RWPE1 (cell line): ENCODE measurements at regions not wholly inside any gene's neighbourhood (a gene's known extent, or its start where the extent isn't known, plus 50 kb on each side); places are given as distances from the start of the nearest gene placed in this dataset.

Experiments
- CTCF ChIA-PET: fragments of 350-600 bp; sonication (Branson Sonifier 250); formaldehyde crosslinking; extraction: SDS; loops from one replicate; lab custom pipeline; 2021; lab: Yijun Ruan, JAX
- POLR2A ChIA-PET: fragments of 400-600 bp; formaldehyde crosslinking; extraction: SDS; loops from one replicate; lab custom pipeline; 2020; ENCODE audit warnings: antibody characterized with exemption; ENCODE audit not compliant: low non-redundant PET; lab: Yijun Ruan, JAX
- DNase-seq: peaks from one replicate; pipeline ENCODE4 v3.0.0; 2012; ENCODE audit warnings: low spot score
- H3K27ac ChIP-seq: fragments of 450-650 bp; 2 replicates; pipeline ENCODE4 v1.5.1; 2017
- CTCF ChIP-seq: fragments of 450-650 bp; conservative IDR thresholded peaks from 2 replicates; pipeline ENCODE4 v1.5.1; 2017; ENCODE audit warnings: low read depth, mild to moderate bottlenecking

GRCh38 chr20:48262955-48263354, 477.7 kb upstream of the SULF2 start:
- DNase-seq = no peak
- no peak overlapping the region for H3K27ac ChIP-seq
- ChIA-PET POLR2A (no interaction called here), CTCF (interaction anchor here (0.6 kb wide), 1 partner anchor 1808 kb away, joined by 3 read pairs; no protein-coding TSS in a partner anchor)
- no peak for TF ChIP-seq CTCF

- ChIA-PET POLR2A (no interaction called here), CTCF (interaction anchor here (0.6 kb wide), 1 partner anchor 1809 kb away, joined by 3 read pairs; no protein-coding TSS in a partner anchor)
- TF ChIP-seq CTCF = no peak
Observed at GRCh38 chr20:48262466-48262865, 477.2 kb upstream of the SULF2 start.

GRCh38 chr20:48261398-48261910, 476.2 kb upstream of the SULF2 start:
- ChIA-PET POLR2A (no interaction called here), CTCF (no interaction called here)
- DNase-seq = no peak
- TF ChIP-seq CTCF = no peak
- no peak overlapping the region for H3K27ac ChIP-seq

More at GRCh38 chr20:48262466-48262865, 477.2 kb upstream of the SULF2 start:
- H3K27ac ChIP-seq = no peak overlapping the region
- DNase-seq = no peak

GRCh38 chr20:48260129-48260756, 475.0 kb upstream of the SULF2 start:
- POLR2A ChIA-PET = interaction anchor here (0.6 kb wide), 1 partner anchor 13 kb away, joined by 5 read pairs; no protein-coding TSS in a partner anchor
- DNase-seq = no peak
- CTCF ChIA-PET = interaction anchor here (0.6 to 1.0 kb wide), 4 partner anchors 44 to 1253 kb away, joined by 3 to 7 read pairs (median 4); no protein-coding TSS in a partner anchor
- H3K27ac ChIP-seq = no peak overlapping the region
- TF ChIP-seq CTCF = no peak

GRCh38 chr20:48259456-48259855, 474.2 kb upstream of the SULF2 start:
- no peak overlapping the region for H3K27ac ChIP-seq
- ChIA-PET CTCF (interaction anchor here (0.6 to 0.8 kb wide), 2 partner anchors 595 to 1252 kb away, joined by 3 read pairs; no protein-coding TSS in a partner anchor), POLR2A (interaction anchor here (0.6 kb wide), 1 partner anchor 12 kb away, joined by 5 read pairs; no protein-coding TSS in a partner anchor)
- no peak for TF ChIP-seq CTCF
- no peak for DNase-seq

- ChIA-PET POLR2A (no interaction called here), CTCF (no interaction called here)
- DNase-seq = no peak
- TF ChIP-seq CTCF = no peak
- no peak overlapping the region for H3K27ac ChIP-seq
Observed at GRCh38 chr20:48257833-48258232, 472.6 kb upstream of the SULF2 start.
